ENCODE measurements at regions not wholly inside any gene's neighbourhood (a gene's known extent, or its start where the extent isn't known, plus 50 kb on each side); places are given as distances from the start of the nearest gene placed in this dataset.

DNA sequence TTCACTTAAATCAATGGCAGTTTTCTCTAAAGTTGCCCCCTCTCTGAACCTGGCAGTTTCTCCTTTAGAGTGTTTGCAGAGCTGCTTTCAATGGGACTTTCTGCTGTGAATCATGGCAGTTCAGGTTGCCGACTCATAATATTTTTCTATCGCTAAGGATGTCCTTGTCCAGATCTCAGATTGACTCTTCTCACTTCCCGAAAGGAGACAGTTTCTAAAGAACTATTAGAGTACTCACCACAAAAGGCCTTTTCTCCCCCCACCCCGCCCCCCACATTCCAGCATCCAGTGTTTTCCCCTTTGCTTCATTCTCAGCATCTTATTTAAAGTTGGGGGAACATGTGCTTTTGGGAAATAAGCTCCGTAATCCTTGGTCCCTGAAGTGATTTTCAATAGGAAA lies 443.5 kb upstream of the KLF4 start:
- no CpG with 5 or more reads among the region's 5 CpGs for WGBS (ENCODE audit: extremely low coverage, insufficient read length, low lambda C conversion rate)
- Histone ChIP-seq H2BK15ac (ENCODE audit: low read depth, low read length) (no peak overlapping the region), H3T11ph (ENCODE audit: low read length) (no peak overlapping the region), H3K18ac (ENCODE audit: insufficient read length, low read depth, low read length) (no peak overlapping the region), H3K27me3 (ENCODE audit: insufficient read depth, low read length) (no peaks in the 10 kb centered on the region), H4K5ac (ENCODE audit: insufficient read length, low read depth, low read length) (no peak overlapping the region), H4K91ac (ENCODE audit: insufficient read length, low read depth, low read length) (no peak overlapping the region), H3K9me3 (ENCODE audit: control insufficient read depth, low read depth, low read length) (no peaks in the 10 kb centered on the region), H3K79me2 (ENCODE audit: insufficient read depth, low read length) (no peaks in the 10 kb centered on the region), H2AK5ac (ENCODE audit: insufficient read length, low read length) (no peak overlapping the region), H2BK12ac (ENCODE audit: insufficient read length, low read depth, low read length) (no peak overlapping the region), H3K27ac (ENCODE audit: insufficient read length, low read depth, low read length) (no peak overlapping the region), H2AFZ (ENCODE audit: low read length) (no peak overlapping the region), H3K4me2 (ENCODE audit: insufficient read depth, insufficient read length, low read length) (no peak overlapping the region), H4K8ac (replicated peaks; ENCODE audit: insufficient read length, low read depth, low read length) (no peak overlapping the region), H3K14ac (ENCODE audit: insufficient read depth, low read length) (no peak overlapping the region), H4K20me1 (ENCODE audit: control insufficient read depth, insufficient read depth, insufficient read length) (no peaks in the 10 kb centered on the region), H3K9ac (ENCODE audit: extremely low read depth, insufficient read length, low read length) (no peak overlapping the region), H2BK5ac (ENCODE audit: insufficient read length, low read length) (no peak overlapping the region), H3K4ac (ENCODE audit: low read depth, low read length) (no peak overlapping the region), H2BK120ac (ENCODE audit: low read depth, low read length, poor library complexity, severe bottlenecking) (no peak overlapping the region), H3K23ac (ENCODE audit: insufficient read length, low read depth, low read length) (no peak overlapping the region), H3K23me2 (ENCODE audit: insufficient read length, low read depth, low read length, poor library complexity, severe bottlenecking) (no peaks in the 10 kb centered on the region), H3K79me1 (ENCODE audit: insufficient read depth, low read depth, low read length, poor library complexity, severe bottlenecking) (no peaks in the 10 kb centered on the region), H3K56ac (ENCODE audit: insufficient read length, low read depth, low read length) (no peak overlapping the region), H3K4me1 (ENCODE audit: insufficient read depth, low read length) (no peaks in the 10 kb centered on the region; the same call in 1 of the 2 replicates), H2BK20ac (ENCODE audit: low read depth, low read length, poor library complexity, severe bottlenecking) (no peak overlapping the region)
- no peak for TF ChIP-seq CTCF (conservative IDR thresholded peaks at IDR 0.05)
- Mint-ChIP-seq H3K27ac (no peak overlapping the region), H3K4me1 (peaks cover 3 to 6% of the 10 kb centered on the region in 2 experiments; a peak in 3 of 4 replicates), H3K27me3 (ENCODE audit: low read depth) (no peaks in the 10 kb centered on the region), H3K4me3 (no peak overlapping the region), H3K9me3 (no peaks in the 10 kb centered on the region), H3K36me3 (ENCODE audit: insufficient read depth in 1 of 3, low read depth in 3 of 3) (peaks cover 0 to 3% (median 0%) of the 10 kb centered on the region in 3 experiments; a peak in 1 of 7 replicates)
- DNase-seq: no peak
